Femur (tissue), 1 donor: ENCODE measurements at regions not wholly inside any gene's neighbourhood (a gene's known extent, or its start where the extent isn't known, plus 50 kb on each side); places are given as distances from the start of the nearest gene placed in this dataset.

ENCODE experiments used
- DNase-seq: peaks from one replicate; pipeline ENCODE4 v3.0.0-alpha.2; 2017

DNA sequence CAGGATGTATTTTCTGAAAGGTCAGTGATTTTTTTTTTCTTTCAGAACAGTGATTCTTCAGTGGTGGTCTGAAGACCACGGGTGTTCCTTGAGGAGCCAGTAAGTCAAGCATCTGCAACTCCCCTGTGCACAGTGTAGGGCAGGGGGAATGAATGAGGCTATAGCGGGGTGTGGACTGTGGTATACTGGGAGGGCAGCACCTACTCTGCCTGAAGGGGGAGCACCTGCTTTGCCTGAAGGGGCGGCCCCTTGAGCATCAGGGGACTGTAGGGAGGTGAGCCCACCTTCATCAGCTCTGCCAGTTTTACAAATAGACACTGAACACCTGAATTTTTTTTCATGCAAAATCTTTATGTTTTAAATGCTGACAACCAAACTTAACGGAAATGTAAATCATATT, 77.5 kb upstream of the RIPOR2 start:
- no peak for DNase-seq

DNA sequence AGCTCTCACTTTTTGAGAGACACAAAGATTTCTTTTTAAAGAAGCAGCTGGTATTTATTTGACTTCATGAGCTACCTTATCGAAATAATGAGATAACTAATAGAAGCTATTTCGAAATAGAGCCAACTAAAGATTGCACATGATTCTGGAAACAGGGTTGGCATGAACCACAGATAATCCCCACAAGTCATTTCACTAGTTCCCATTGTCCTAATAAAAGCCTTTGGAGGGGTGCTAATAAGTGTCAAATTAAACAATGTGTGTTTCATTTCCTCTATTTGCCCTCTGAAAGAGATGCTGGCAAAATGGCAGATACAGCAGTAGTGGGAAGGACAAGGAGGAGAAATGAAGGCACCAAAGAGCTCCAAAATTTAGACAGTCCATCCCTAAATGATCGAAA, 78.6 kb upstream of the RIPOR2 start:
- DNase-seq: no peak

DNA sequence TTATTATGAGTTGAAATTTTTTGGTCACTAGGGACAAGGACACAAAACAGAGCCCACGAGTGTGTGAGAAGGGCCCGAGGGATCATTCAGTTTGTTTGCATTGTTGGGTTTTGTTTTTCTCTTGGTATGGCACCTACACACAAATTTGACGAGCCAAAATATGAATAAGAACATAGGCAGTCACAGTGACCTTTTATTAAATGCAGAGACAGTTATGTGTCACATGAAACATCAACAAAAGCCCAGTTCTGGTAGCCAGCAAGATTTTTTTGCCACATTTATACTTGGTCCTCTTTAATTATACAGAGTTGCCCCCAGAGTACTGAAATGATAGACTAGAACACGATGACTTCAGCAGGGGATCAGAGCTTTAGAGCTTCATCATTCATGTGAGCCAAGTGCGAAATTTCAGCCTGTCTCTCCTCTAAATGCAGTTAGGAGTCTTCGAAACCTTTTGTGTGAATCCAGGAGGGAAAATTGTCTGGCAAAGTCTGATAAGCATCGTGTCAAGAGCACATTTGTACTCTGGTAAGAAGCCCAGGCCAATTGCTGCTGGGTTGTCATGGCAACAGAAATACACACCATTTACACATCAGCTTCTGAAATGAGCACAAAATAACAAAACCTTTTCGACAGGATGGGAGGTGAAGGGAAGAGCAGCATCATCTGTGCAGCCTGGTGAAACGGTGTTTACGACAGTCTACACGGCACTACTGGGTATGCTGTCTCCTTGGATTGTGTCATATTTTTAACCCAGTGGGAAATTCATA, 79.2 kb upstream of the RIPOR2 start:
- DNase-seq: peak; percentile 67

DNA sequence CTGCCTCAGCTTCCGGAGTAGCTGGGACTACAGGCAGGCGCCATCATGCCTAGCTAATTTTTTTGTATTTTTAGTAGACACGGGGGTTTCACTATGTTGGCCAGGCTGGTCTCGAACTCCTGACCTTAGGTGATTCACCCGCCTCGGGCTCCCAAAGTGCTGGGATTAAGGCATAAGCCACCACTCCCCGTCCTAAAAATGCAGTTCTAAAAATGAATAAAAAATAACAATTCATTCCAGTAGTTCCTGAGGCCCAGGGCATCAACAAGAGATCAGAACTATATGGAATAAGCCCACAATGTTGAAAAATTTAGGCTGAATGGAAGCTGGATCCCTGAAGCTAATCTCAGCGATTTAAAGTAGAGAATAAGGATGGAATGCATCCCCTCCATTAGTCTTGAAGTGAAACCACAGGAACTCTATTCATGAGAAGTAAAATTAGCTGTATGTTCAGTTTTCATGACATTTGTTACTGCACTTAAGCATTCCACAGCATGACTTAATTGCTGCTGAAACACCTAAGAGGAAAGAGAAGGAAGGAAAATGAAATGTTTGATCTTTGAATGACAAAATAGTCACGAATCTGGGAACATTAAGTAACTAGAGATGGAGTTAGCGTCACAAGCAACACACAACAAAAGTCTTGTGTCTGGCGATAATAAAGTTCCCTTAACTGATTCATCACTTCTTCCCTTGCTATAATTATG, 80.4 kb upstream of the RIPOR2 start:
- no peak for DNase-seq

DNA sequence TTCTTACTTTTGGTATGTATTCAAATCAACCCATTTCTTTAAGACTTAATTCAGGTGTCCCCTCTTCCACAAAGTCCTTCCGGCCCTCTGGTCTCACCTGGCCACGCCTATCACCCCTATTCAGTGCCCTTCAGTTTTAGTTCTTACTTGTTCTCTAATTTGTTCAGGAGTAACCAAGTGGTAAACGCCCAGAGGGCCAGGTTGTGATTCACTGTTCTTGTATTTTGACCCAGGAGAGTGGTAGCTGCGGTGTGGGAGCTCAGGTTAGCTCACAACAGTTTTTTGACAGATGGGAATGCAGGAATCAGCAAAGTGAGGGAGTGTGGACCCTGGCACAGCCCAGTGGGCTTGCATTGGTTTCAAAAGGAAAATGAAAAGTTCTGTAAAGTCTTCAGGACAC, 81.7 kb upstream of the RIPOR2 start:
- DNase-seq: no peak

- DNase-seq: peak; percentile 46
These were observed 82.3 kb upstream of the RIPOR2 start for GRCh38 chr6:25017932-25018567.

- DNase-seq: no peak
These were observed 82.8 kb upstream of the RIPOR2 start for GRCh38 chr6:25018568-25018954.

GRCh38 chr6:25022140-25022553, 86.4 kb upstream of the RIPOR2 start:
- no peak for DNase-seq

DNA sequence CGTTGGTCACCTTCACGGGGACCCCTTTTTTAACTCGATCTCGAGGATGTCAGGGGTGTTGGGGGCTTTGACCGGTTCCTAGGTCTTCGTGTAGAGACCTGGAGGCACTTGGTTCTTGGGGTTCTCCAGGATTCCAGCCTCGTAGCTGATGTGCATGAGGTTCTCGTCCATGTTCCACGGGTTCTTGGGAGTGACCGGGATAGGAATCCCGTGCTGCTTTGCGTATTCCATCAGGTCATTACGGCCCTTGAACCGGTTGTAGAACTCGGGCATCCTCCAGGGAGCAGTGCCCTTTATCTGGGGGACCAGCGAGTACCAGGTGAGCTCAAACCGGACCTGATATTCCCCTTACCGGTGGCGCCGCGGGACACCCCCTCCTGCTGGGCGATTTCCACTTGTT, 88.0 kb upstream of the RIPOR2 start:
- DNase-seq: no peak

DNA sequence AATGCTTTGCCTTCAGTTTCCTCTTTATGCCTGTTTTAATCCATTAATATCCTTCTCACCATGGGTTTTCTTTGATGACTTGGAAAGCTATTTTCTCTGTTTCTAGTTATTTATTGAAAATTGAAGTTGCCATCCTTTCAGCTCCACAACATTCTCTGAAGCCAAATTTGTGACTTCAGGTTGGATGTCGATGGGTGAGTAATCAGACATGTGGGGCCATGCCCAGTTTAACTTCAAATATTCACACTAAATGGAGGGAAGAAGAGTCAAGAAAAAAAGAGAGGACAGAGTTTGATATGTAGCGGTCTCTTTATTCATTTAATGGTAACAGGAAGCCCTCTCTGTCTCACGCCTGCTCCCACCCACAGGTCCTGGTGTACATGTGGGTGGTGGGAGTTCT, 89.1 kb upstream of the RIPOR2 start:
- DNase-seq: no peak

- DNase-seq: no peak
These were observed 89.6 kb upstream of the RIPOR2 start for GRCh38 chr6:25025248-25025918.

DNA sequence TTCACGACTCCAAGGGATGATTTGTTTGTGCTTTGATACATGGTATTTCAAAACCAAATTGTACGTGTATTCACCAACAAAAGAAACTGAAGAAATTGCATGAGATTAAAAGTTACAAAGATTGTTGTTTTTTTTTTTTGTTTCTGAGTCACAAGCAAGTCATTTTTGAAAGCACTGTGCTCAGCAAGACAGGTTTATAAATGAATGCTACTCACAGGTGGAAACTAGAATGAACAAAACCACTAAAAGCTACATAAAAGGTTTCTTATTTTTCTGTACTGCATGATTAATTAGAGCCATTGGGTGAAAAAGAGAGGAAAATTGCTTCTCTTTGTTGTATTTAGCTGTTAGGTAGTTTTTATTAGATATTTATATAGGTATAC, 90.2 kb upstream of the RIPOR2 start:
- DNase-seq: no peak

GRCh38 chr6:25026723-25027122, 91.0 kb upstream of the RIPOR2 start:
- DNase-seq: no peak

- no peak for DNase-seq
These were observed 91.6 kb upstream of the RIPOR2 start for GRCh38 chr6:25027221-25027916.

GRCh38 chr6:25028328-25028727, 92.6 kb upstream of the RIPOR2 start:
- DNase-seq: no peak

GRCh38 chr6:25032934-25033333, 97.2 kb upstream of the RIPOR2 start:
- DNase-seq: no peak

DNA sequence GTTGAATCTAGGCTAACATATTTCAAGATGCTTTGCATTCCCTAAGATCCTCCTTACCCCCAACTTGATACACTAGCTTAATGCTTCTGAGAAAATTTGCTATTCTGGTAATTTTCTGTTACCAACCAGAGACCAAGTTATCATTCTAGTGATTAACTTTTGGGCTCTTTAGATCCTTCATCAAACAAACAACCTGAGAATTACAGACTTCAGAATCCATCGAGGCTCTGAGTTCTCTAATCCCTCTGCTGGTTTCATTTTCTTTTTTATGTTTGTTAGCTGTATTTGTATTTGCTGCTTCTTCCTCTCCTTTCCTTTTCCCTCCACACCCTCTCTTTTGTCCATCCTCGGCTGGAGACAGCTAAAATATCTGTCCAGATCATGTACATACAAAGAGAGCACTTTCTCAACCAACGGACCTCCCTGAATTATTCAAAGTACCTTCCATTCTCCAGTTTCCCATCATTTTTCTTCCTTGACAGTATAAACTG, 98.7 kb upstream of the RIPOR2 start:
- no peak for DNase-seq

- DNase-seq: no peak
These were observed 99.4 kb upstream of the RIPOR2 start for GRCh38 chr6:25035174-25035511.

- no peak for DNase-seq
These were observed 100.0 kb upstream of the RIPOR2 start for GRCh38 chr6:25035512-25036435.

- DNase-seq: no peak
These were observed 100.7 kb upstream of the RIPOR2 start for GRCh38 chr6:25036461-25036860.

DNA sequence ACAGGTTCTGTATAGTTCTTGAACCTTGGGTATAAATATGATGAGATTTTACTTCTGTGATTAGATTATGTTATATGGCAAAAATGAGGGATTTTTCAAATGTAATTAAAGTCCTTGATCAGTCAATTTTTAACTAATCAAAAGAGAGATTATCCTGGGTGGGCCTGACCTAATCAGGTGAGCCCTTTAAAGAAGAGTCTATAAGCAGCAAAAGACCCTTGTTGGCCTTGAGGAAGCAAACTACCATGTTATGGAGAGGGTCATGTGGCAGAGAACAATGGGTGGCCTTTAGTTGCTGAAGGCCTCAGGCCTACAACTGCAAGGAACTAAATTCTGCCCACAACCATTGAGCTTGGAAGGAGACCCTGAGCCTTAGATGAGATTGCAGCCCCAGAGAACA, 102.5 kb upstream of the RIPOR2 start:
- no peak for DNase-seq

DNA sequence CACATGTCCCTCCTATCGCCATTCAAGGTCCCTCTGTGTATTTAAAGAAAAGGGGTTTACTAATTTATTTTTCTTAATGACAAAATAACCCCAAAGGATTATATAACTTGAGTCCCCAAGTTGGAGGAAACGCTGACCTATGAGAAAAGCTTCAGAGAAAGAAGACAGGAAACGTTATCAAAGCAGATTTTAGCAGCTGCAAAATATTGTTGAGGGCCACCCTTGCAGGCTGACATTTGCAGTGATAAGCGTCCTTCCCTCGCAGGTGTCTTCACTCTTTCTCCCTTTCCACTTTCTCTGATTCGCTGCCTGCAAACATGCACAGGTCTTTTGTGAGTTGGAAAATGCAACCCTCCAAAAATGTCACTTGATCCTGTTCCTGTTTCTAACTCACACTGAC, 103.2 kb upstream of the RIPOR2 start:
- no peak for DNase-seq
